NCI-H526 (cell line): ENCODE measurements at regions not wholly inside any gene's neighbourhood (a gene's known extent, or its start where the extent isn't known, plus 50 kb on each side); places are given as distances from the start of the nearest gene placed in this dataset.
"Not testable (repeated sequence)": the region's sequence is repeated elsewhere in the genome, so short reads cannot be mapped to it uniquely, and the experiment has no call there.

Experiments used
- DNase-seq, 2 experiments: peaks; one replicate each; lab custom pipeline; 2025; lab: John Stamatoyannopoulos, UW

DNA sequence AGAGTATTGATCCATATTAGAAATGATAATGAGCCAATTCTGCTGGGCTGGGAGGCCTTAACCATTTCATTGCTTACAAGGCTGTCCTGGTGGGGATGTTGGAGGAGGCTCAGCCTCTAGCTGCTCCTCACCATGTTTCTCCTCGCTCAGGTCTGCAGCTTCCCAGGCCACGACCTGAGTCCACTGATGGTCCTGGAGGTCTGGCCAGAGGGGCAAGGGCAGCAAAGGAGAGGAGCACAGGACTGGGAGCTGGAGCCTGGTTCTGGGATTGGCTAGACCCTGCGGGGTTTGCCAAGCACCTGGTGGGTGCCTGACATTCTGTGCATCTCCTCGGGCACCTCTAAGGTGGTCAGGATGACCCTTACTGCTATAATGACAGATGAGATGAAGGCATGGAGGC lies 92.6 kb downstream of the KIF26A start:
- no peak for DNase-seq

DNA sequence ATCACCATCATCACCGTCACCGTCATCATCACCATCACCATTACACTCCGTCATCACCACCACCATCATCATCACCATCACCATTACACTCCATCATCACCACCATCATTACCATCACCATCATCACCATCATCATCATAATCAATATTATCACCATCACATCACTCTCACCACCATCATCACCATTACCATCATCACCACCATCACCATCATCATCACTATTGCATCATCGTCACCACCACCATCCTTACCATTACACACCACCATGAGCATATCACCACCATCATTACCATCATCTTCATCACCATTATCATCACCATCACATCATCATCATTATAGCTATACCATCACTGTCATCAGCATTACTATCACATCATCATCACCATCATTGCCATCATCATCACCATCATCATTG lies 93.7 kb downstream of the KIF26A start:
- DNase-seq = no peak

DNA sequence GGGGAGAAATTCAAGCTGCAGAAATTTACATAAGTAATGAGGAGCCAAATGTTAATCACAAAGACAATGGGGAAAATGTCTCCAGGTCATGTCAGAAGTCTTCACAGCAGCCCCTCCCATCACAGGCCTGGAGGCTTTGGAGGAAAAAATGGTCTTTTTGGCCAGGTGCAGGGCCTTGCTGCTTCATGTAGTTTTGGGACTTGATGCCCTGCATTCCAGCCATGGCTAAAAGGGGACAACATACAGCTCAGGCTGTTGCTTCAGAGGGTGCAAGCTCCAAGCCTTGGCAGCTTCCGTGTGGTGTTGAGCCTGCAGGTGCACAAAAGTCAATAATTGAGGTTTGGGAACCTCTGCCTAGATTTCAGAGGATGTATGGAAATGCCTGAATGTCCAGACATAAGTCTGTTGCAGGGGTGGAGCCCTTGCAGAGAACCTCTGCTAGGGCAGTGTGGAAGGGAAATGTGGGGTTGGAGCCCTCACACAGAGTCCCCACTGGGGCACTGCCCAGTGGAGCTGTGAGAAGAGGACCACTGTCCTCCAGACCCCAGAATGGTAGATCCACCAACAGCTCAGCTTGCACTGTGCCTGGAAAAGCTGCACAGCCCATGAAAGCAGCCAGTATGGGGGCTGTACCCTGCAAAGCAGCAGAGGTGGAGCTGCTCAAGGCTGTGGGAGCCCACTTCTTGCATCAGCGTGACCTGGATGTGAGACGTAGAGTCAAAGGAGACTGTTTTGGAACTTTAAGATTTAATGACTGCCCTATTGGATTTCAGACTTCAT lies 95.8 kb downstream of the KIF26A start:
- not testable (repeated sequence) for DNase-seq

DNA sequence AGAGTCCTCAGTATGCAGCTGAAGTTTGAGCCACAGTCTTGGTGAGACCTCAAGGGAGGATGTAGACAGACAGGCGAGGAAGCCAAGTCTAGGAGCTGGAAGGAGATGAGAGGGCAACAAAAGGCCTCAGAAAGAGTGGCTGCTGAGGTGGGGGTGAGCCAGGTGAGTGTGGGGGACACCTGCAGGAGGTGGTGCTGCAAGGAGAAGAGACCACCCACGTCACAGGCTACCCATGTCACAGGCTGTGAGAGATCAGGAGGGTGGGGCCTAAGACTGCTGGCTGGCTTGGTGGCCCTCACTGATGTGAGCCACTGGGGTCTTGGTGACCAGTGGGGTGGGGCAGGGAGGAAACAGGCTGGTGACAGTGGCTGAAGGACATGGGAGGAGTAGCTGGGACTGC lies 97.3 kb downstream of the KIF26A start:
- no peak for DNase-seq

DNA sequence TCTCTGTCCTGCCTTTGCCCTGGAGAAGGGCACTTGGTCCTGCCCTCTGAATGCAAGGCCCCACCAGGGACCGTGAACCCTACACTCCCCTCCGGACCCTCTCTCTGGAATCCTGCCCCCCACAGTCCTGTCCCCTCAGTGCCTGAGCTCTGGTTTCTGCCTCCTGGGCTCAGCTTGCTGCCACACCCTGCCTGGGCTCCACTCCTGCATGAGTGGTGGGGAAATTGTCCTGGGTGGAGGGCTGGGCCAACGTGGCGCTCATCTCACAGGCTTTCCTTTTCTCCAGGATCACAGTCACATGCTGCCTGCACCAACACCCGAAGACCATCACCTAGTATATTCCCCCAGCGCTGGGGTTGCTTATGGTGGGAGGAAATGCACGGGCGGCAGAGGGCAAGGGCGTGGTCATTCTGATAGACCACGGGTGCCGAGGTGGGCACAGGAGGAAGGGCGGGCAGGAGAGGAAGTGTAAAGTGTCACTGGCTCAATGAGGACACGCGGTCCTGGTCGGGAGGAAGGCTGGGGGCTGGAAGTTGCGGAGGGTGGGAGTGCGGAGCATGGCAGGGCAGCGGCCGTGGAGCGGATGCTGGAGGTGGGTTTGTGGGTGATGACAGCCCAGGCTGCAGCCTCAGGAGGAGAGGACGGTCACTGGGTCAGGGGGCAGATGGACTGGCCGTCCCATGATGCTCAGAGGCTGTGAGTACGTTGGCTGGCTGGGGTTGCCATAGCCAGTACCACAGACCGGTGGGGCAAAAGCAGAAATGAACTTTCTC lies 99.5 kb downstream of the KIF26A start:
- no peak for DNase-seq

DNA sequence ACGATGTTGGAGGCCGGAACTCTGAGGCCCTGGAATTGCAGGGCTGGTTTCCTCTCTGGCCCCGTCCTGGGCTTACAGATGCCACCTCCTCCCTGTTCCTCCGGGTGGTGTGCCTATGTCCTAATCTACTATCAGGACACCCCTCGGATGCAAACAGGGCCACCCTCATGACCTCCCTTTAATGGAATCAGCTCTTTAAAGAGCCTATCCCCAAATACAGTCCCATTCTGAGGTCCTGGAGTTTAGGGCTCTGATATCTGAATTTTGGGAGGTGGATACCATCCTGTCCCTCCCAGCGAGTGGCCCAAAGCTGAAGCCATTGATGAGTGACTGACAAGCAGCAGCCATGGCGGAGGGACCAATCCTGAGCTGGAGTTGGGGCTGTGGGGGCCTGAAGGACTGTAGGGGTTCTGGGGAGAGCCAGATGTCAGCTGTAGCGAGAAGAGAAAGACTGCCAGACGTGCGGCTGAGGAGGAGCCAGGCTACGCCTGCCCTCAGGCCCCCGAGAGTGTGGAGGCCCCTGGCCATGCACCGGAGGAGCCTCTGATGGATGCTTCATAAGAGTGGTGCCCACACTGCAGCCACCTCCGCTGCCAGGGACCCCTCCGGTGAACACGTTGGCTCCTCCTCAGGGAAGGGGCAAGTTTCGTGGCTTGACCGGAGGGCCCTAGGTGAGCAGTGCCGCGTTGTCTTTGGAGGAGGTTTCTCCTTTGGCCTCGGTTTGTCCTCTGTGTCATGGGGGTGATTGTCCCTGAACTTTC lies 100.2 kb downstream of the KIF26A start:
- no peak for DNase-seq

DNA sequence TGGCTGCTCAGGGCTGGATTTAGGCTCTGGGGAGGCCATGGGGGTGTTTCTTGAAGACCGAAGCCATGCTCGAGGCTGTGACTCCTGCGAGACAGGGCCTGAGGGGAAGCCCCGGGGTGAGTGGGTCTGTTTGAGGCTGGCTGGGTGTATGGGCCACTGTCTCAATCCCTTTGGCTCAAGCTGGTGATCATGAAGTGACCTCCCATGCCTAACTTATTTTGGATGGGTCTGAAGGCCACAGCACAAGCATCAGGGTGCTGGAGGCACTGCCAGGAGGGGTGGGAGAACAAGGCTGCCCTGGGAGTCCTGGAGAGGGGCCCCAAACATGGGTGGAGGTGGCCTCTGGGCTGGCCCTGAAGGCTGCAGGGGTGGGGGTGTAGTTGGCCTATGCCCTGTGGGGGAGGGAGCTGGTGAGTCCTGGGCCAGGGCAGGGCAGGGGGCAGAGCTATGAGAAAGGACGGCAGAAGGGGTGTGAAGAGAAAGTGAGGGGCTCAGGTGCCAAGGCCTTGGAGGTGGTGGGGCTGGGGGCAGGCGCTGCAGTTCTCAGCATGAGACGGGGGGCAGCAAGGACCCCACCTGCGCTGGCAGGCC lies 100.9 kb downstream of the KIF26A start:
- no peak for DNase-seq

DNA sequence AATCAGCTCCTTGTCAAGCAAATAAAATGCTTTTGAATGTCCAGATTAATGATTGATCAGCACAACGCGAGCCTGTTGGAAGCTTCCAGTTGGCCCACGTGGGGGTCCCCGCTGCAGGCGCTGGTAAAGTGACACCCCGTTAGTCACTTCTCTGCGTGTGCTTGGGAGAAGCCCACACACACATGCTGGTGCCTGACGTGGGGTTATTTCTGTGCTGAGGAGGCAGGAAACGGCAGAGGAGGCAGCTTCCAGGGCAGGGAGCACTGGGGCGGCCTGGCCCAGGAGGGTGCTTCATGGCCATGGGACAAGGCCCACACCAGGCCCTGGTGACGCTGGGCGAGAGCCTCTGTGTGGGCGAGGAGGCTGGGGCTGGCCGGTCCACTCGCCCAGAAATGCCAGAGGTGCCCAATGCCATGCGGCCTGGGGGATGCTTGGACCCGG lies 101.5 kb downstream of the KIF26A start:
- DNase-seq = no peak

DNA sequence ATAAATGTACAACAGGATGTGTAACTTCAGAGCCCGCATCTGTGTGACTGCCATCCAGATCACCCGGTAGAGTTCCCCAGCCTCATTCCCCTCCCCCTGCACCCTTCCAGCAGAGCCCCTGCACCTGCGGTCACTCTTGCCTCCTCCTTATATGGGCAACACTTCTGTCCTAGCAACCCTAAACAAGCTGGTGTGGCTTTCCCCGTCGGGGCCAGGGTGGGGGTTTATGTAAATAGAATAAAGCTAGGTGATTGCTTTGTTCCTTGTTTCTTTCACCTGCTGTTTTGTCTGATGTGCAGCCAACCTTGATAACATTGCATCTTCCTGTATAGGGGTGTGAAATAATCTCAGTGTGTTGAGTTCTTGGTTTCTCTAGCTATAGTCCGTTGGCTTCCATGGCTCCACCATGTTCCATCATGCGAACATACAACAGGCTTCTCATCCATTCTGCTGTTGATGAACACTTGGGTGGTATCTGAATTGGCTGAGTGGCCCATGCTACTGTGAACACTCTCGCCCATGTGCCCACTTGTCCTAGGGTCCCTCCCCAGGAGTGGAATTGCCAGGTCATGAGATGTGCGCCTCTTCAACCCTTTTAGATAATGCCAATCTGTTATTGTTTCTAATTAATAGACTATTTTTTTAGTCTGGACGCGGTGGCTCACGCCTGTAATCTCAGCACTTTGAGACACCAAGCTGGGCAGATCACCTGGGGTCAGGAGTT lies 102.2 kb downstream of the KIF26A start:
- DNase-seq = peak; percentile 94 to 95

DNA sequence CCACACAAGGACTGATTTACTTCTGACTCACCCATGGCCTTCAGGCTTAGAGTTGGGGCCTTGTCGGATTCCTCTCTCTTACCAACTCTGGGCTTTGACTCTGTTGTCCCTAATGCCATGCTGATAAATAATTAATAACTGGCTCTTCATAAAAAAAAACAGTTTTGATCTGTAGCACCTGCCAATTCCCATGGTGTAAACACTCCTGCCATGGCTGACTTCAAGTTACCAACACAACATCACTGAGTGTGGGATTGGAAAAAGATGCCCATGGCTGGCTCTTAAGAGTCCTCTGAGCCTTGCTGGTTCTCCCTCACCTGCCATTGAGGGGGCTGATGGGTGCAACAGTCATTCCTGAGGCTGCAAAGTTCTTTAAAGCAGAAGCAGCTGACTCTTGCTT lies 104.8 kb downstream of the KIF26A start:
- DNase-seq = no peak

DNA sequence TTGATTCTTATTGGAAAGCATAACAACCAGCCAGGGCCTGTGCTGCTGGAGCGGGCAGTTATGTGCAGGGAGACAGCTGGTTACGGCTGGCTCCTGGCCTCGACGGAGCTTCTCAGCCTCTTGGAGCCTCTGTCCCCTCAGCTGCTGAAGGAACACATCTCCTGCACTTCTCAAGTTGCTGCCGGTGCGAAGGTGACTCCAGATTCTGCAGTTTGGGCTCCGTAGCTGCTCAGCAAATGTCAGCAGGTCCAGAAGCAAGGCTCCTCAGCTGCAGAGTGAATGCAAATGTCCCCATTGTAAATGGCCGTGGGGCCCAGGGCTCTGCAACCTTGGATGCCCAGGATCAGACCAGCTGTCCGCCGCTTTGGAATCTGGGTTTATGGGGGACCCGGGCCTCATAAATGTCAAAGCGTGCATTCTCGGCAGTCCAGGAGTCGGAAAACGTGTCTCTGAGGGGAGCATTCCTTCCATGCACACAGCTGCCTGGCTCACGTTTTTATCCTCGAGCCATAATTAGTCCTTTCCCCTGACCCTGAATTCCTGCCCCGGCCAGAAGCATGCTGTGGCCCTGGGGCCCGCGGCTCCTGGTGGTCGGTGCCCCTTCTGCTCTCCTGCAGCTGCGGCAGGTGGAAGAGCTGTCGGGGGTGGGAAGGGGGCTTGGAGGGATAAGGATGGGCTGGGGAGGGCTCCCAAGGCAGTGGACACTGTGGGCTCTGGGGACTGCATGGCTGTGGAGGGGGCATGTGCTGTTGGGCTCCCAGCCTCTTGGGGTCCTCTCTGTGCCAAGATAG lies 106.0 kb downstream of the KIF26A start:
- DNase-seq = no peak

DNA sequence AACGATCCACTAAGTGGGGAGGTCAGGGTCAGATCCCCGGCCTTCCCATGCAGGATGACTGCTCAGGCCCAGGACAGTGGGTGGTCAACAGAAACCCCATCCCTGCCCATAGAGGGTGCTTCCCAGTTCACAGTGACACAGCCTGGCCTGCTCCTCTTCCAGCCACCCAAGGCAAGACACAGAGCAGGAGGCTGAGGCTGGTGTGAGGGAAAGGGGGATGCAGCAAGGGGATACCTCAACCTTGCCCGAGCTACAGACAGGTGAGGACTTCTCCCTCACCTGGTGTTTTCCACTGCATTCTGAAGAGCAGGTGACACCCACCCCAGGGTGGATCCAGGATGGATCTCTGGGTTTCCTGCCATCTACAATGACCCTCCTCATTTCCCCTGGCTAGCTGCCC lies 106.7 kb downstream of the KIF26A start:
- no peak for DNase-seq

DNA sequence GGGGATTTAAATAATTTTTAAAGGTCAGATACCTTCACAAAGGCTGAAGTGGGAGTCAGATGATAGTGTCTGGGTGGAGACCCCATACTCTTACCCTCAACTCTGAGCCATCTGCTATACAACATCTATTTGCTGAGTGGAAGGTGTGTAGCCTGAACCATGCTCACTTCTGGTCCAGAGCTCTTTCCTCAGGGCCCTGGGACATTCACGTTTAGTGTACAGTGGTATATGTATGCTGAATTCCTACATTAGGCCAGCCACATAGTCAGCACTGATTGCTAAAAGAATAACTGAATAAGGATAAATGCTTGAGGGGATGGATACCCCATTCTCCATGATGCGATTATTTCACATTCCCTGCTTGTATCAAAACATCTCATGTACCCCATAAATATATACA lies 107.3 kb downstream of the KIF26A start:
- DNase-seq = no peak

DNA sequence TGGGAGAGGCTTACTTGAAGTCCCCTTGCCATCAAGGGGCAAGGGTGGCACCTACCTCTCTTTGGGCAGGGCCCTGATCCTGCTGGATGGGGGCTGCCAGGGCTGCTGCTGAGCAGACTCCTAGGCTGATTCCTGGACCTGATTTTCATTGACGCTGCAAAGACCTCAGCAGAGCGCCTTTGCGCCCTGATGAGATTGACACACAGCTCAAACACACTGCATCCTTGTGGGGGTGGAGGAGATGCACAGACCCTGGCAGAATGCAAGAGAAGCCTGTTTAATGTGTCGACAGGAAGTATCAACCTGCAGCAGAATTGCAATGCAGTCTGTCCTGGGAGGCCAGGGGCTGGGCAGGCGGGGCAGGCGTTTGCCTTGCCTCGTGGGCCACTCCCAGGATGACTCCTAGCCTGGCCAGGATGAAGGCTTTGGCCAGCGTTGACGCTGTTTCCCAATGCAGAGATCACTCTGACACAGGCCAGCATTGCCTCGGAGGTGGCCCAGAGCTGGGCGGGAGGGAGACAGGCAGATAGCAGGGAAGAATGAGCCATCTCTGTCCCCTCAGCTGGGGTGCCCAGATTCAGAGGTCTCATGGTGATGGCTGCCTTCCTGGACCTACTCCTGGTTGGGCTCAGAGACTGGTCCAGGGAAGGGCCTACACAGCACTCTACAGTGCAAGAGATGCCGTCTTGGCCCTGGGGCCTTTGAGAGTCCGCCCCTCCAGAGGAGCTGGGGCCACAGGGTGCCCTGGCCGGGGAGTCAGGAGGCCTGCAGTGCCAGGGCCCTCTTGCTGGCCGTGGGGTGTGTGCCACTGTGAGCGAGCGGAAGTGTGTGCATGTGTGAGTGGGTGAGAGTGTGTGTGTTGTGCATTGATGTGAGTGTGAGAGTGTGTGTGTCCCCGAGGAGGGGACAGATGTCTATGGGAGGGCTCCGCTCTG lies 108.3 kb downstream of the KIF26A start:
- no peak for DNase-seq

DNA sequence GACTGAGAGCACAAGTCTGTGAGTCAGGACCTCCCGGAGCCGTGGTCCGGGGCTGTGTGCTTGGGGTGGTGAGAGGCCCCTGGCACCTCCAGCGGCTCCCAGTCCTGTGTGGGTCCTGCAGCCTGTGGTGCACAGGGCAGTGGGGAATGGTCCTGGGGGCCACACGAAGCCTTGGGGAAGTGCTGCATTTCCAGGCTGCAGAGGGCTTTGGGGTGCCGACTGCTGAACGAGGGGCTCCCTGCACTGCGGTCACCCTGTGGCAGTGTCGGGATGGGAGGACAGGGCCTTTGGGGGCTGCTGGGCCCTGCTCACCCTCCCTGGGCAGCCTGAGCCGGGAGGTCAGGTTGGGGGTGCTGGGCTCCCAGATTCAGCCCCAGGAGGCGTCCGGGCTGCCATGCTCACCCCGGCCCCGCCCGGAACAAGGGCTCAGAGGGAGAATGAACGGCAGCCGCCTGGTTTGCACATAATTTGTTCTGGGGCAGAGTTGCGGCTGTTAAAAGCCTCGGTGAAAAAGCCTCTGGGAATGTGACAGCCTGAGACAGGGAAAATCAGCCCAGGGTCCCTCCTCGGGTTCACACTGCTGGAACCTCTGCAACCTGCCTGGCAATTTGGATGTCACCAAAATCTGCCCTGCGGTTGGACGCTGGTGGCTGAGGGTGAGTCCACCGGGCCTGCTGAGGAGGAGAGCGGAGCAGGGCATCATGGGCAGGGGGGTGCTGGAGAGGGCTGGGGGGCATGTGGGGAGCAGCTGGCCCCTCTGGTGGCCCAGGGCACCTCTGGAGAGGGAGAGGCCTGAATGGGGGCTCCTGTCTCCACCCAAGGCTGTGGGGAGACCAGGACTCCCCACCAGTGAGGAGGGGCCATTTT lies 109.2 kb downstream of the KIF26A start:
- DNase-seq = no peak

DNA sequence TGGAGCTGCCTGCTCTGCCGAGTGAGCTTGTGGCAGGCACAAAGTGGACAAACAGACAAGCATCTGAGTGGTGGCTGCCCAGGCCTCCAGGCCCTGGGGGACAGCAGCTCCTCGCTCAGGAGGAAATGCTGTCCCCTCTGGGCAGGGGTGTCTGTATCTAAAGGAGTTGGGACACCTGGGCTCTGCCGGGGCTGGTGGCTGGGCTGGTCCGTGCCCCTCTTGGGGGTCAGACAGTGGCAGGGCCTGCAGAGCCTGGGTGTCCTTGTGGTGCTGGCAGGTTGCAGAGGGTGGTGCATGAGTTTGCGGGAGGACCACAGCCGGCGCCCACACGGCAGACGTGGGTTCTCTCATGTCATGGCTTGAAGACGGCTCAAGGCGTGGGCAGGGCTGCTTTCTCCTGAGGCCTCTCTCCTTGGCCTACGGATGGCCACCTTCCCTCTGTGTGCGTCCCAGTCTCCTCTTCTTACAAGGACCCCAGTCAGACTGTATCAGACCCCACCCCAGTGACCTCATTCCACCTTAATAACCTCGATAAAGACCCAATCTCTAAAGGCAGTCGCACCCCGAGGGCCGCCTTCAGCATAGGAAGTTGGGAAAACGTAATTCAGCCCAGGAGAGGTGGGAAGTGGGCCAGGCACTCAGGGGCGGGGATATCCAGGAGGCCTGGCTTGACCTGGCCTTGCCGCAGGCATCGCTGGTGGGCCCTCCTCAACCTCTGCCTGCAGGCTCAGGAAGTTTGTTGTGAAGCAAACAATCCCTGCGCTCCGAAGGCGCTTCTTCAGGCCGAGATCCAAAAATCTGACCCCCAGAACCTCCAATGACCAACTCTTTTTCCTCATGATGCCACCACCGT lies 110.0 kb downstream of the KIF26A start:
- no peak for DNase-seq

DNA sequence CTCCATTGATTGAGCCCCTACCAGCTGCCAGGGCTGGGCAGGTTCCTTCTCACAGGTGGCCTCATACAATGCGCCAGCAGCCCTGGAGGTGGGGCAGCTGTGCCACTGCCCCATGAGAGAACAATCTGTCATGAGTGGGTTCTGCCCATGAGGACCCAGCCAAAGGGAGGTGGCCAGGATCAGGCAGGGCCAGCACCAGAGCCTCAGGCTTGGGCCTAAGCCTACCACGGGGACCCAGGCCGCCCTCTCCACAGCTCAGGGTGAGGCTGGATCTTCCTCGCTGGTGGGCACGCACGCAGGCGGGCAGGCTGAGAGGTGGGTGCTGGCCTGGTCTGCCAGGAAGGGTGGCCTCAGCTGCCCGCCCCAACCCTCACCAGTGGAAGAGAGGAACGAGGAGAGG lies 110.7 kb downstream of the KIF26A start:
- DNase-seq = no peak

DNA sequence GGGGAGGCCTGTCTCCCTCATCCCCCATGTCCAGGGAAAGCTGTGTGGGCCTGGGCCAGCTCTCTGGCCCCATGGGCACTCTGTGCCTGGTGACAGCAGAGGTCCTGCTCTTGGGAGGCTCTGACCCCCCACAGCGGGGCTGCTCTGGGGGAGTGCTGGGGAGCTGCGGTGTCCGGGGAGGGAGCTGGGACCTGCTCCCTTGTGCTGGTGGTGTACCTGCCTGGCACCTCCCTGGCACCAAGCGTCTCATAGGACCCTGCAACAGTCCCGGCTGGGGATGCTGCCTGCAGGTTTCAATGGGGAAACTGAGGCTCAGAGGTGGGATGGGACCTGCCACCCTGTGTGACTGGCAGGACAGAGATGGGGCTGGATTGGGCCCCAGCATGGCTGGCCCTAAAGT lies 111.3 kb downstream of the KIF26A start:
- no peak for DNase-seq
